Embryonic facial prominence (tissue), 1 donor: ENCODE measurements at regions not wholly inside any gene's neighbourhood (a gene's known extent, or its start where the extent isn't known, plus 50 kb on each side); places are given as distances from the start of the nearest gene placed in this dataset.
"Not testable (repeated sequence)": the region's sequence is repeated elsewhere in the genome, so short reads cannot be mapped to it uniquely, and the experiment has no call there.

Source experiments
- DNase-seq: peaks from one replicate; pipeline ENCODE4 v3.0.0-alpha.2; 2016; ENCODE audit errors: extremely low spot score

- DNase-seq = no peak
Observed at GRCh38 chr7:9504678-9505077, 1071.3 kb downstream of the NXPH1 start.

GRCh38 chr7:9505516-9505915, 1072.1 kb downstream of the NXPH1 start:
- no peak for DNase-seq

- DNase-seq = no peak
Observed at GRCh38 chr7:9507290-9507689, 1073.9 kb downstream of the NXPH1 start.

- no peak for DNase-seq
Observed at GRCh38 chr7:9516662-9517061, 1083.3 kb downstream of the NXPH1 start.

- no peak for DNase-seq
Observed at GRCh38 chr7:9523579-9523978, 1090.2 kb downstream of the NXPH1 start.

DNA sequence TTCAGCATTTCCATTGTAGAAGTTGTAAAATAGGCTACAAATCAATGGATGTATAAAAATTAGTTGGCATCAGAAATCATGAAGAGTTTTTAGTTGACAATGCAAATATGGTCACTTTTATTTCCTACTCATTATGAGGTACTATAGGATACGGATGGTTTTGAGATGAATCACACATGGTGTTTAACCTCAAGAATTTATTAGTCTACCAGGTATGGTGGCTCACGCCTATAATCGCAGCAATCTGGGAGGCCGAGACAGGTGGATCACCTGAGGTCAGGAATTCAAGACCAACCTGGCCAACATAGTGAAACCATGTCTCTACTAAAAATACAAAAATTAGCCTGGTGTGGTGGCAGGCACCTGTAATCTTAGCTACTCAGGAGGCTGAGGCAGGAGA, 1119.0 kb downstream of the NXPH1 start:
- DNase-seq = not testable (repeated sequence)

DNA sequence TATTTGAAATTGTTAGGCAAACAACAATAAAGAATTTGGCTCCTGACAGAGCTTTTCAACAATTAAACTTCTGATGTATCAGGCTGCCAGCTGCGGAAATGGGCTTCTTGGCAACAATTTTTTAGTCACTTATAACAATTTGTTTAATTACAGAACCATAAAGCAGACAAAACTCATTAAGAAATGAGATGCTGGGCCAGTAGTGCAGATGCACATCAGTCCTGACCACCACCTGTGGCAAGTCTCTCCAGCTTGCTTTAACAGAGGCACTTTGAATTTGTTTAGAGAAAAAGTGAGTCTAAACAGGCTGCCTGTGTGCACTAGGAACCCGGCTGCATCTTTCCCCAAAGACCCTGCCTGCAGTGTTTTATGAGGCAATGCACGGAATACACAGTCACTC, 1124.4 kb downstream of the NXPH1 start:
- DNase-seq = no peak

DNA sequence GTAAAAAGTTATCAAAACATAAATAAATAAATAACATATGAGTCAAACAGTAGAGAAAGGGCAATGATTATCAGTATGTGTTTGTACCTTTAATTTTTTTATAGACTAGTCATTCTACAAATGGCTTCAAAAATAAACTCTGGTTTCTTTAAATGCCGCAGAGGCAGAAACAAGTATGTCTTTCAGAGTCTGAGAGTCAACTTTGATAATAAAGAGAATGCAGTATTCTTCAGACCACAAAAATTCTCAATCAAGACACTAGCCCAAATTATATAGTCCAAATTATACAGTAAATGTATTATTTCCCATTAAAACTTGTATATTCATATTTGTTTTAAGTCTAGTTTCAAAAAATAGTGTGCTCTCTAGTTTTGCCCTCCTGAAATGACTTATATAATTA, 1142.3 kb downstream of the NXPH1 start:
- DNase-seq = no peak

DNA sequence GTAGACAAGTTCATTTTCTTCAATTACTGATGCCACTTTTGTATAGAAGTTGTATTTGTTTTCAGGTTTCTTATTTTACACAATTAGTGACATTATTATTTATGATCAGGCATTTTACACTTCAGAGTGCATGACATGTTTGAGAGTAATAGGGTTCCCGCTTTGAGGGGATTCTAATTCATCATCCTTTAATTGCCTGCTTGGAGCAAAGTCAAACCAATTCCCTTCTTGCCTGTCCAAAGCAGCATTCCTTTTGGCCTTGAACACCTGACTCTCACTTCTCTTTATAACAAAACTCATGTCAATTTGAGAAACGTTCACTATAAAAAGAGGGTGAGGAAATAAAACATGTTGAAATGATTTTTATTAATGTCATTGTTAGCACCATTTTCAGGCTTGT, 1149.4 kb downstream of the NXPH1 start:
- no peak for DNase-seq

GRCh38 chr7:9598411-9598810, 1165.0 kb downstream of the NXPH1 start:
- DNase-seq = no peak

GRCh38 chr7:9600974-9601373, 1167.6 kb downstream of the NXPH1 start:
- no peak for DNase-seq

- no peak for DNase-seq
Observed at GRCh38 chr7:9603291-9603690, 1169.9 kb downstream of the NXPH1 start.

- DNase-seq = no peak
Observed at GRCh38 chr7:9608560-9608959, 1175.2 kb downstream of the NXPH1 start.

GRCh38 chr7:9620899-9621298, 1187.5 kb downstream of the NXPH1 start:
- DNase-seq = not testable (repeated sequence)

DNA sequence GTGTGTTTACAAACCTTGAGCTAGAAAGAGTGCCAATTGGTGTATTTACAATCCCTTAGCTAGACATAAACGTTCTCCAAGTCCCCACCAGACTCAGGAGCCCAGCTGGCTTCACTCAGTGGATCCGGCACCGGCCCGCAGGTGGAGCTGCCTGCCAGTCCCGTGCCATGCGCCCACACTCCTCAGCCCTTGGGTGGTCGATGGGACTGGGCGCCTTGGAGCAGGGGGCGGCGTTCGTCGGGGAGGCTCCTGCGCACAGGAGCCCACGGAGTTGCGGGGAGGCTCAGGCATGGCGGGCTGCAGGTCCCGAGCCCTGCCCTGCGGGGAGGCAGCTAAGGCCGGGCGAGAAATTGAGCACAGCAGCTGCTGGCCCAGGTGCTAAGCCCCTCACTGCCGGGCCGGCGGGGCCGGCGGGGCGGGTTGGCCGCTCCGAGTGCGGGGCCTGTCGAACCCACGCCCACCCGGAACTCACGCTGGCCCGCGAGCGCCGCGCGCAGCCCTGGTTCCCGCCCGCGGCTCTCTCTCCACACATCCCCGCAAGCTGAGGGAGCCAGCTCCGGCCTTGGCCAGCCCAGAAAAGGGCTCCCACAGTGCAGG, 1188.0 kb downstream of the NXPH1 start:
- DNase-seq = not testable (repeated sequence)

DNA sequence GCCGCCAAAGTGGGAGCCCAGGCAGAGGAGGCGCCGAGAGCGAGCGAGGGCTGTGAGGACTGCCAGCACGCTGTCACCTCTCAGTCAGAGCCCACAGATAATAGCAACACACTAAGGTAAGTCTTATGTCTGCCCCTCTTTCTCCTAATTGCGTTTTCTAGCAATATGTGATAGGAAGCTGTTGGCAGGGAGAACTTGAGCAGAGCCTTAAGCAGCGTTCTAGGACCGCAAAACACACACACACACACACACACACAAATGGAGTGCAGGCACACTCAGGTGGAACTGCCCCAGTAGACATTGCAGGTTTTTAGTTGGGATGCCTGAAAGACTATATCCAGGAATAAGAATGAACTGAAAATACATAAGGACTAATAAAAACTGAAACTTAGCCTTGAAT, 1188.5 kb downstream of the NXPH1 start:
- DNase-seq = no peak

- no peak for DNase-seq
Observed at GRCh38 chr7:9625953-9626352, 1192.5 kb downstream of the NXPH1 start.

- DNase-seq = no peak
Observed at GRCh38 chr7:9645756-9646155, 1212.3 kb downstream of the NXPH1 start.

- no peak for DNase-seq
Observed at GRCh38 chr7:9657257-9657656, 1223.8 kb downstream of the NXPH1 start.

DNA sequence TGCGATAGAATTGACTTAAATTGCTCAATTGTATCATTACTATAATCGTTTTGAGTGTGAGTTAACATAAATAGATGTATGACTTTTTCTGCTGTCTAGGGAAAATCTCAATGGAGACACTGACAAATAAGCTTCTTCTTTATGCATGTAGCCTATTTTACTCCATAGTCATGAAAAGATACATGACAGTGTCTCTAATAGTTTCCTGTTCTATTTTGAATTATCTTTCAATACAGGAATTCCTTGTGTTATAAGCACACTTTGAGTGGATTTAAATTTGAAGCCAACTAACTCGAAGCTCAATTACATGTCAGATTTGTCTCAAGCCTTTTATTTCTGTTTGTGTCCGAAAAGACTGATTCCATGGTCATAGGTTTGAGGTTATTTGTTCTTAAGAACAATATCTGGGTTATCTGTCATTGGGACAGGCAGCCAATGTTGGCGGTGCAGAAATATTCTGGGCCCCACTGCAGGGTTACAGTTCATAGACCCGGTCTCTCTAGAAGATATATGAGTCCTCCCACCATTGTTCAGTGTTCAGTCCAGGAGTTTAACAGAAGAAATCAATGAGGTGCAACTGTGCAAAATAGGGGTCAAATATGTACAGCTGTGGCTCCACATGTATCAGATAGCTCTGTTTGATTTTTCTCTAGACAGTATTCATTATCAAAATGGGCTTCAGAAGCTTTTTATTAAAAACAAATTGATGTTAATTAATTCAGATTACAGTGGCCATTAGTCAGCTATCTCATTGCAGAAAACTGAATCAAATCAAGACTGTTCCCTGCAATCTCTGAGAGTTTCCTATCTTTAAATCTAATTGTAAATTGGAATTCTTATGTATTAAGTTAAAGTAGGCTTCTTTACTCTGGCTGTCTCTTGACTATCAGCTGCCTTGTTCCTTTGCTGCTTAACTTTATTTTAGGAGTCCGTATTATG, 1238.8 kb downstream of the NXPH1 start:
- DNase-seq = no peak

DNA sequence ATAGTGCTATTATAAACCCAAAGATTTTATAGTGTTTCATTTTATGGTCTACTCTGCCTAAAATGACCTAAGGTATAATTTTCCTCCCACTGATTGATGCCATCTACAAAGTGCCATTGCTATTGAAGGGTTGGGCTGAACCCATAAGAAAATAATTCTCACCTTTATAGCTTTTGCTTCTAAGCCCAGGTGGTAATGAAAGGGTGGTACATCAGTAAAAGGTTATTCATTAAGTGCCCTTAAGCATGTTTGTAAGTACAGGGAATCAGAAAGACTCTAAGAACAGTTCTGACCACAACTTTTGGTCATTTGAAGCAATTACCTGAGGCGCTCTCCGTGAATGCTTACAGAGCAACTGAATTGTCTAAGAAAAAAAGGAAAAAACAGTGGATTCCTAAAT, 1247.3 kb downstream of the NXPH1 start:
- DNase-seq = no peak

GRCh38 chr7:9681284-9681683, 1247.9 kb downstream of the NXPH1 start:
- DNase-seq = no peak

DNA sequence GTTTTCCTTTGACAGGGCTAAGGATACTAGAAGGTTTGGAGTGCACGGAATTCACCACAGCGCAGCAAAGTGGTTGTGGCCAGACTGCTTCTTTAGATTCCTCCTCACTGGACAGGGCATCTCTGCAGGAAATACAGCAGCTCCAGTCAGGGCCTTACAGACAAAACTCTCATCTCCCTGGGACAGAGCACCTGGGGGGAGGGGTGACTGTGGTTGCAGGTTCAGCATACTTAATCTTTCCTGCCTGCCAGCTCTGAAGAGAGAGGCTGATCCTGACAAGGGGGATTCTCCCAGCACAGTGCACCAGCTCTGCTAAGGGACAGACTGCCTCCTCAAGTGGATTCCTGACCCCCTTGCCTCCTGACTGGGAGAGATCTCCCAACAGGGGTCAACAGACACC, 1257.9 kb downstream of the NXPH1 start:
- DNase-seq = no peak
